Fibroblast of skin of left biceps (primary cell): ENCODE measurements at regions not wholly inside any gene's neighbourhood (a gene's known extent, or its start where the extent isn't known, plus 50 kb on each side); places are given as distances from the start of the nearest gene placed in this dataset.
A peak's percentile ranks its signal among the peaks of the same experiment; 100 is the strongest.
"Not testable (repeated sequence)": the region's sequence is repeated elsewhere in the genome, so short reads cannot be mapped to it uniquely, and the experiment has no call there.

ENCODE experiments used
- DNase-seq, 2 experiments: peaks; one replicate each; pipeline ENCODE4 v3.0.0-alpha.2; 2013; ENCODE audit warnings: low read depth in 2 of 2

DNA sequence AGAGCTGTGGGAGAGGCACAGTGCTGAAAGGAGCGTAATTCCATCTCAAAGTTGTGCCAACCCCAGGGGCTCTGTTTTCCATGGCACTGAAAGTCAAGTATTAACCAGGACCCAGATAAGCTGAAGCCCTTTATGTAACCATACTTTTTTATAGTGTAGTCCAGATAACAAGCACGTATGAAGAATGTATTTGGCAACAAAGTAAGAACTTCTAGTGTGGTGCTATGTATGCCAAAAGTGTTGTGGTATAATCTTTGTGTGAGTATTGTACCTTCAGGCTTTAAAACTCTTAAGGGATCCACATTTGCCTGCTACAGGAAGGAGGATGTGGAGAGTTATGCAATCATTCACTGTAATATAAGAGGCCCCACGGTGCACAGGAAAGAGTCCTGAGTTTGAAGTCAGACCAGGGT, 129.4 kb downstream of the IBTK start:
- peak in 1 of 2 experiments; percentile 2 for DNase-seq

DNA sequence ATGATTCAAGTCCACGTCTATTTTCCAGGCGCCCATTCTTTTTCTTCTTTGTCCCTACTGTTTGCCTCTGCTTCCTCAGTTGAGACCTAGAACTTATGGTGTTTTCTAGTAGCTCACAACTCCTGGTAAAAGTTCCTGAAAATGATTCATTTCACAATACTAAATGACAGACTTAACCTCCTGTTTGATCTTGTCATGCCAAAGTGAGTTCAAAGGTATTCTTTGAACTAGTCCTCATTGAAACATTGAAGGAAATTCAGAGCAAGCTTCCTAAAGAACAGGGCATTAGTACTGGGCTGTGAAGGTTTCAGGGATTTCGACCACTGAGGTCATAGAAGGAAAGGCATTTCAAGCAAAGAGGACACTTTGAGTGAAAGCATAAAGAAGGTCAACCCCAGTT, 132.8 kb downstream of the IBTK start:
- no peak for DNase-seq

DNA sequence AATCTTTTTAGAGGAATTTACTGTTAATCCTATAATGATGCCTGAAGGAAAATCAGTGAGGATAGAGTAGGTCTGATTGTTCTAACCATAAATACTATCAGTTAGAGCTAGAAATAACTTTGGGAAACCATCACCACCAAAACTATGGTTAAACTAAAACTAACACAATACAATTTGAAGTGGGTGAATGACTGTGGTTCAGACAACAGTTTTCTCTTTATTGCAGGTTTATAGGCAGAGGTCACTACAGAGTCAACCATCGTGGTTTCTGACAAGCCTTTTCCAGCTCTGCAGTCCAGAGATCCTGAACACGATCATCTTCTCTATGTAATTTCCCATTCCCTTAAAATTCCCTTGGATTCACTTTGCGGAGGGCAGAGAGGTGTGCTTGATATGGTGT, 134.3 kb downstream of the IBTK start:
- no peak for DNase-seq

DNA sequence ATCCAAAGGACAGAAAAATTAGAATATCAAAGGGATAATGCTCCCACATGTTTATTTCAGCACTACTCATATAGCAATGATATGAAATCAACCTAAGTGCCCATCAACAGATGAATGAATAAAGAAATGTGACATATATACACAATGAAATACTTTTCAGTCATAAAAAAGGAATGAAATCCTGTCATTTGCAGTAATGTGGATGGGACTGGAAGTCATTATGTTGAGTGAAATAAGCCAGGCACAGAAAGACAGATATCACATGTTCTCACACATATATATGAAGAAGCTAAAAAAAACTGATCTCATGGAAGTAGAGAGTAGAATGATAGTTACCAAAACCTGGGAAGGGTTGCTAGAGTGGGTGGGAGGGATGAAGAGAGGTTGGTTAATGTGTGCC, 135.7 kb downstream of the IBTK start:
- DNase-seq, result no peak

DNA sequence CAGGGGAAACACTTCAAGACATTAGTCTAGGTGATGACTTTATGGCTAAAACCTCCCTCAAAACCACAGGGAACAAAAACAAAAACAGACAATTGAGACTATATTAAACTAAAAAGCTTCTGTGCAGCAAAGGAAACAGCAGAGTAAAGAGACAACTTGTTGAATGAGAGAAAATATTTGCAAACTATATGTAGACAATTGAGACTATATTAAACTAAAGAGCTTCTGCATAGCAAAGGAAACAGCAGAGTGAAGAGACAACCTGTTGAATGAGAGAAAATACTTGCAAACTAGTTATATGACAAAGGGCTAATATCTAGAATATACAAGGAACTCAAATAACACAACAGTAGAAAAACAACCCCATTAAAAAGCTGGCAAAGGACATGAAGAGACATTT, 136.4 kb downstream of the IBTK start:
- DNase-seq, result no peak

DNA sequence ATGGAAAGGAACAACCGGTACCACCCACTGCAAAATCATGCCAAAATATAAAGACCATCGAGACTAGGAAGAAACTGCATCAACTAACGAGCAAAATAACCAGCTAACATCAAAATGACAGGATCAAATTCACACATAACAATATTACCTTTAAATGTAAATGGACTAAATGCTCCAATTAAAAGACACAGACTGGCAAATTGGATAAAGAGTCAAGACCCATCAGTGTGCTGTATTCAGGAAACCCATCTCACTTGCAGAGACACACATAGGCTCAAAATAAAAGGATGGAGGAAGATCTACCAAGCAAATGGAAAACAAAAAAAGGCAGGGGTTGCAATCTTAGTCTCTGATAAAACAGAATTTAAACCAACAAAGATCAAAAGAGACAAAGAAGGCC, 144.4 kb downstream of the IBTK start:
- not testable (repeated sequence) for DNase-seq

DNA sequence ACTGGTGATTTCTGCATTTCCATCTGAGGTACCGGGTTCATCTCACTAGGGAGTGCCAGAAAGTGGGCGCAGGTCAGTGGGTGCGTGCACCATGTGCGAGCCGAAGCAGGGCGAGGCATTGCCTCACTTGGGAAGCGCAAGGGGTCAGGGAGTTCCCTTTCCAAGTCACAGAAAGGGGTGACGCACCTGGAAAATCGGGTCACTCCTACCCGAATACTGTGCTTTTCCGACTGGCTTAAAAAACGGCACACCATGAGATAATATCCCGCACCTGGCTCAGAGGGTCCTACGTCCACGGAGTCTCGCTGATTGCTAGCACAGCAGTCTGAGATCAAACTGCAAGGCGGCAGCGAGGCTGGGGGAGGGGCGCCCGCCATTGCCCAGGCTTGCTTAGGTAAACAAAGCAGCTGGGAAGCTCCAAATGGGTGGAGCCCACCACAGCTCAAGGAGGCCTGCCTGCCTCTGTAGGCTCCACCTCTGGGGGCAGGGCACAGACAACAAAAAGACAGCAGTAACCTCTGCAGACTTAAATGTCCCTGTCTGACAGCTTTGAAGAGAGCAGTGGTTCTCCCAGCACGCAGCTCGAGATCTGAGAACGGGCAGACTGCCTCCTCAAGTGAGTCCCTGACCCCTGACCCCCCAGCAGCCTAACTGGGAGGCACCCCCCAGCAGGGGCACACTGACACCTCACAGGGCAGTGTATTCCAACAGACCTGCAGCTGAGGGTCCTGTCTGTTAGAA, 146.0 kb downstream of the IBTK start:
- not testable (repeated sequence) for DNase-seq

DNA sequence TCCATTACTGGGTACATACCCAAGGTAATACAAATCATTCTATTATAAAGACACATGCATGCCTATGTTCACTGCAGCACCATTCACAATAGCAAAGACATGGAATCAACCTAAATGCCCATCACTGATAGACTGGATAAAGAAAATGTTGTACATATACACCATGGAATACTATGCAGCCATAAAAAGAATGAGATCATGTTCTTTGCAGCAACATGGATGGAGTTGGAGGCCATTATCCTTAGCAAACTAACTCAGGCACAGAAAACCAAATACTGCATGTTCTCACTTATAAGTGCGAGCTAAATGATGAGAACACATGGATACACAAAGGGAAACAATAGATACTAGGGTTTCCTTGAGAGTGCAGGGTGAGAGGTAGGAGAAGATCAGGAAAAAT, 146.8 kb downstream of the IBTK start:
- DNase-seq, result not testable (repeated sequence)

DNA sequence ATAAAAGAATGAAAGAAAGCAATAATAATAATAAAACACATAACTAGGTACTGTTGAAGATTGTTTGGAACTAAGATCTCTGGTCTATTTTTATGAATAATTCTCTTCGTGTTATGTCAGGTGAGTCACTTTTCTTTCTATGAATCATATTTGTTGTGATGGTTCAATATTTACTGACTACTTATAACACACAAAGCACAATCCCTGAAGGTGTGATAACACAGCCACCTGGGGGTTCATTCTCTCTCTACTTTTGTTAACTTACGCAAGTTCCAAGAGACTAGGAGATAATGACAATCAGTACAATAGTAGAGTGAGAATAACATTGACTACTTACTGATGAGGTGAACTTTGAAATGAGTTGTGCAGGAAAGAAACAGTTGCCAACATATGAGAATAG, 149.9 kb downstream of the IBTK start:
- no peak for DNase-seq

DNA sequence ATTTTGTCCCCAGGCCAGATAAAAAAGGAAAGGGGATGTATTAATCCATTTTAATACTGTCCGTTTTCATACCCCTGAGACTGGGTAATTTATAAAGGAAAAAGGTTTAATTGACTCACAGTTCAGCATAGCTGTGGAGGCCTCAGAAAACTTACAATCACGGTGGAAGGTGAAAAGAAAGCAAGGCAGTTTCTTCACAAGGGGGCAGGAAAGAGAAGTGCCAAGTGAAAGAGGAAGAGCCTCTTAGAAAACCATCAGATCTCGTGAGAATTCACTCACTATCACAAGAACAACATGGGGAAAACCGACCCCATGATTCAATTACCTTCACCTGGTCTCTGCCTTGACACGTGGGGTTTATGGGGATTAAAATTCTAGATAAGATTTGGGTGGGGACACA, 152.5 kb downstream of the IBTK start:
- no peak for DNase-seq

DNA sequence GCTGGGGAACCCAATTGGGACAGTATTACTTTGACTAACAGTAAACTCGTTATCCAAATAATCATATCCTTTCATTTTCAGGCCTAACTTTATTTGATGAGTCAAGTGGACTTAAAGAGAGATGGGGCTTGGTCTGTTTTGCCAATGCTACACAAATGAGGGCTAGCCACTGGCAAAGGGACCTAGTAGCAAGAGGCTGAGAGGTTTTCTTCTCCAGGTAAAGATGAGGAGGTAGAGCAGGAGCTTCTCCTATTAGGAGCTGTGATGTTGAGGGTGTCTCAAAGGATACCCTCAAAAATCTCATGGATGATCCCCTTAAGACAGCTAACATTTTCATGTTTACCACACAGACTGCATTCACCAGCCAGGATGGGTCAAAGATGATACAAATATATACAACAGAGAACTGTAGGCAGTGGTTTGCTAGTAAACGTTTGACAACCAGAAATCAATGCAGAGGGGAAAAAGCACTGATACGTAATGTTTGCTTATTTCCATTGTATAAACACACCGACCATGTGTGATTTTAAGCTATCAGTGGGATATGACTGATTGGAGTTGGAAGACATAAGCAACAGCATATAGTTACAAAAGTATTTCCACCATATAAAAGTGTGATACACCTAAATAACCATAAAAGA, 153.3 kb downstream of the IBTK start:
- DNase-seq, result no peak

DNA sequence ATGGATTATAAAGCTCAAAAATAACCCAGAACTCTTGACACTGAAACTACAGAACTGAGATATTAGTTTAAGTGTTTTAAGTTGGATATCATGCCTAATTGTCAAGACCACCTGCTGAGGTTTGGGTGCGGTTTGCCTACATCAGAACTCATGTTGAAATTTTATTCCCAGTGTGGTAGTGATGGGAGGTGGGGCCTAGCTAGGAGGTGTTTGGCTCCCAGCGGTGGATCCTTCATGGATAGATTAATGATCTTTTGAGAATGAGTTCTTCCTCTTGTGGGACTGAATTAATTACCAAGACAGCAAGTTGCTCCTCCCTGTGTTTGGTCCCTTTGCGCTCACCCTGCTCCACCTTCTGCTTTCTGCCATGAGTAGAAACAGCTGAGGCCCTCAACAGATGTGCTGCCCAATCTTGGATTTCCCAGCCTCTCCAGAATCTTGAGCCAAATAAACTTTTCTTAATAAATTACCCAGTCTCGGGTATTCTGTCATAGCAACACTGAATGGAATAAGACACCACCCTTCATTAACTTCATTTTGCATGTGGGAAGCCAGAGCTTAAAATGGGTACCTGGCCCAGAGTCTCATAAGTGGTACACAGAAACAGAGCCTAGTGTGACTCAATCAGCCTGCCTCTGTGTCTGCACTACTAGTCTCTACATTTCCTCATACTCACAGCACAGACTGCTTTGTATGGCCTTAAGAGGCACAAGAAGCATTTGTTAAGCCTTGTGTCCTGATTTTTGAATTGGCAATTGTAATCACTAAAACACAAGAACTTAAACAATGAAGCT, 158.4 kb downstream of the IBTK start:
- DNase-seq, result no peak

DNA sequence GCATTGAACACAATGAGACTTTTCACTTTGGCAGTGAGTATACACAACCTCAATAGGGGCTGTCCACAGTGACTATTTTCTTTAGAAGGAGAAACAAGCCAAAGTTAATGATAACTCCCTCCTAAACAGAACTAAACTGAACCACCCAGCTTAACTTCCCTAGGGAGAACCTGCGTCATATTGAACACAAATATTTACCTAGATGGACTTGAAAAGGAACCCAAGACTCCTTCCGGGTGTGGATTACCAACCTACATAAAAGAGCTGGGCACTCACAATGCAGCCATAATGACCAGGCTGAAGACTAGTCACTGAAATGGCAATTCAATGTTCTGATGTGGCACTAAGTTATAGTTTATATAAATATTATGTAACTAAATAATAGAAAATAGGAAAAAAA, 160.6 kb downstream of the IBTK start:
- no peak for DNase-seq

DNA sequence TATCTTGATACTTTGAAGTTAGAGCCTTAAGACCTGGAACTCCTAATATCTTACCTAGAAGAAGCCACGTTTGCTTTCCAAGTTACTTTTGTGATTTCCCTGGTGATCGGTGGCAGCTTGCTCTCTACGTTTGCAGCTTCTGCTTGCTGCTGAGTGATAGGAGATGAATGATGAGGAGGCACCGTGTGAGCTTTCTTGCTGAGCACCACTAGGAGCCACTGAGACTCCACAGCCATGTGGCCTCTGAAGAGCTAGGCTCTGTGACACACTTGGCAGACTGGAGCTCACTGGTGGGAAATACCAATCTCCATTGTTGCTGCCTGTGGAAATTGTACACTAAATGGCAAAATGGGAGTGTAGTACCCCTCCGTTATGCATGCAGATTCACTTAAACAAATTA, 161.8 kb downstream of the IBTK start:
- DNase-seq, result no peak

DNA sequence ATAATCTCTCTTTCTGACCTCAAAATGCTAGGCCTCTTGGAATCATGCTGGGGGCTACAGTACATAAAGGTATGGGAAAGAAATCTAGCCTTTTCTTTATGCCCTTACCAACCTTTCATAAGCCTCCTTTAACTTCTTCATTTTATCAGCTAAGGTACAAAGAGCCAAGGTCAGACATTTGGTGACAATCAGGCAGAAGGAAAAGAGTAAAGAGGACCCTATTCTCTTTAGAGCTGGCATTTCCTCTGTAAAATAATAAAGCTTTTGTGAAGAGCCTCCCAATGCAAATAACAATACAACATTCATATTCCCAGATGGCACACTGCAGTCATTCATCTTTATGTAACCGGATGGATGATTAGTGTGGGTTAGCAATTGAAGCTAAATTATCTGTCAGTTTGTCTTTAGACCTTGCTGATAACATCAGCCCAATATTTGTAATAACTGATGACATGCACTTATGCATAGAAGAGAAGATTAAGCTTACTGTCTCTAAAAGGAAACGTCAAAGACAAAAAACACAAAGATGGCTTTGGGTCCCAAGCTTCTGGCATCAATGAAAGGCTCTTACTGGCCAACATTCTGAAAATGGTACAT, 163.1 kb downstream of the IBTK start:
- DNase-seq, result no peak

DNA sequence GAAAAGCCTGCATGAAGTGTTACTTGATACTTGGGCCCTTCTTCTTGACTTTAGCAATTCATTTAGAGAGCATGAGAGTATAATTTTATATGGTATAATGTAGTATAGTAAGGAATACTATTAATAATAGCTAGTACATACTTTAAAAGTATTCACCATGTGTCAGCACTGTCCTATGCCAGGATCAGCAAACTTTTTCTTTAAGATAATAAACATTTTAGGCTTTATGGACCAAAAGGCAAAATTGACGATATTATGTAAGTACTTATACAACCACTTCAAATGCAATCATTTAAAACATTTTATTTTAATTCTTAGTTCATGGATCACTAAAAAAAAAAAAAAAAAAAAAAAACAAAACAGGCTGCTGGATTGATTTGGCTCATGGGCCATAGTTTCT, 163.9 kb downstream of the IBTK start:
- no peak for DNase-seq

DNA sequence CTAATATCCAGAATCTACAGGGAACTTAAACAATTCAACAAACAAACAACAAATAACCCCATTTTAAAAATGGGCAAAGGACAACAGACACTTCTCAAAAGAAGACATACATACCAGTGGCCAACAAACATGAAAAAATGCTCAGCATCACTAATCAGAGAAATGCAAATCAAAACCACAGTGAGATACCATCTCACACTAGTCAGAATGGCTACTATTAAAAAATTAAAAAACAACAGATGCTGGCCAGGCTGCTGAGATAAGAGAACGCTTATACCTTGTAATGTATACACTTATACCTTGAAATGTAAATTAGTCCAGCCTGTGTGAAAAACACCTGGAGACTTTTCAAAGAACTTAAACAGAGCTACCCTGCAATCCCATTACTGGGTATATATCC, 166.8 kb downstream of the IBTK start:
- DNase-seq, result no peak

DNA sequence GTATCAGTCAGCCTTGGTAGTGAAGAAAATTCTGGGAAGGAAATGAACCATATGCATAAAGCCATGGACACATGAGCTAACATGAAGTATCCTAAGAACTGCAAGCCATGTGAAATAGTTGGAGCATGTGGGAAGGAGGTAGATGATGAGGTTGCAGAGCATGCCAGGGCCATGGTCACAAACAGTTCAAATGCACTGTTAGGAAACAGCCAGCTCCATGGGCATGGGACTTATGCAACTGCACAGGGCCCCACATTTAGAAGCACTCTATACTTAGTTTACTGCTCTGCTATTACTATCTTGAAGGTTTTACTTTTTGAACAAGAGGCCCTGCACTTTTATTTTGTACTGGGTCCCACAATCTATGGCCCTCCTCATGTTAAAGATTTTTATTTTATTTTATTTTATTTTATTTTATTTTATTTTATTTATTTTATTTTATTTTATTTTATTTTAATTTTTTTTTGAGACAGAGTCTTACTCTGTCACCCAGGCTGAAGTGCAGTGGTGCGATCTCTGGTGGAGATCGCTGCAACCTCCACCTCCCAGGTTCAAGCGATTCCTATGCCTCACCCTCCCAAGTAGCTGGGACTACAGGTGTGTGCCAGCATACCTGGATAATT, 169.1 kb downstream of the IBTK start:
- DNase-seq, result no peak

DNA sequence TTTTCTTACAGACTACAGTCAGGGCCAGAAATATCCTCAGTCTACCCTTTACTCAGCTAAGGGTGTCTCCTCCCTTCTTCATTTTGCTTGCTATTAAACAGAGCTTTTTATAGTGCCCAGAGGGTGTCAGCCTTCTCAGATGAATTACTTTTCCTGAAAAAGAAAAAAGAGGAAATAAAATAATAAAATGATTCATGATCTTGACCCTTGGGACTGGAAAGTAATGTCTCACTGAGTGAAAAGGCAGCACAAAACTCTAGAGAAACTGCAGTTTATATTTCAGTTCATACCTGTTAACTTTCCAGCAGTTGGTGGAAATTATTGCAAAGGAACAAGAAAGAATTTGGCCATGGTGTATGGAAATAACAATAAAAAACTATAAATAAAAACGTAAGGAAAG, 170.6 kb downstream of the IBTK start:
- DNase-seq, result no peak

DNA sequence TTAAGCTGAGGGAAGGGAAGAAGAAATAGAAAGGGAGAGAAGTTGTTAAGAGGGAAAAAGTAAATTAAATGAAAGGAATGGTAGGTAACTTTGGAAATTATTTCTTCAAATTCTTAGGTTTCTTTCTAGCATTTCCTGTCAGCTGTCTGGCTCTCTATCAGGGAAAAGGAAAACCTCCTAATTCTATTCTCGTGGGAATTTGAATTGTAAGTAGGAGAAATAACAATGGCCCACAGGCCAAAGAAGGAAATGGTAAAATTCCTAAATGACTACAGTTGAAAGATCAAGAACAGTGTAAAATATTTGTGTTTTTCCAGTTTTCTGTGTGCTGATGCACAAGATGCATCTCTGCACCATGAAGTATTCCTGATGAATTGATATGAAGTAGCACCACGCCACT, 173.0 kb downstream of the IBTK start:
- DNase-seq, result no peak

DNA sequence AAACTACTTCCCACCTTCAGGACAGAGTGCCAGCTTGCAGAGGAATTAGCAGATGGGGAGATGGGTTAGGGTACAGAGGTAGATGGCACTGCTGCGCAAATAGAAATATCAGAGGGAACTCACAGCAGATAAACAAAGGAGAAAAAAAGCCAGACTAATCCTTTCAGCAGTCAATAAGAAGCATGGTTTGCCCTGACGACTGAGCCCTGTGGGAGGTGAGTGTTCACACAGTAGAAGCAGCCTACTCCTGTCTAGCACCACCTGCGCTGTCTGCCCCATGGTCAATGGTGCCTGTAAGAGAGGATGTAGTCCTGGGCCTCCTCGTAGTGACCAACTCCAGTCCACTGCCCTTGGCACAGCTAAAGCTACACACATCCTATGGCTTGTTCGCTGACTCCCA, 174.1 kb downstream of the IBTK start:
- no peak for DNase-seq

DNA sequence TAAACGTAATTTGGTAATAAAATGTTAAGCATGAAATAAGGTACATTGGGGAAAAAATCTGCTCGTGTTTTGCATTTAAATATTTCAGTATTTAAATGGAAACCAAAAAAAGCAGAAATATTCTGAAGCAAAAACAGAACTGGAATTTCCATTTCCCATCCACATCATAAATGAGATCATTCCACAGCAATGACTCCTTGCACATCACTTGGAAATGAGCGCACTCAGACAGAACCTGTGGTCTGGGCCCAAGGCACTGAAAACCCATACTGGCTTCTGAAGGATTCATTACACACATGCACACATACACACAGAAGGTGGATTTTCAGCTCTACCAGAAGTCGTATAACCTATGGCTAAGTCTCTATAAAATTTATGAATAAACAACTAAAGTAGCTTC, 174.8 kb downstream of the IBTK start:
- DNase-seq, result peak; percentile 67 to 73
